Fibroblast of the conjunctiva (primary cell): ENCODE measurements at regions not wholly inside any gene's neighbourhood (a gene's known extent, or its start where the extent isn't known, plus 50 kb on each side); places are given as distances from the start of the nearest gene placed in this dataset.
A peak's percentile ranks its signal among the peaks of the same experiment; 100 is the strongest.

ENCODE experiments used
- DNase-seq: peaks from one replicate; pipeline ENCODE4 v3.0.0-alpha.2; 2010; ENCODE audit warnings: low read depth

DNA sequence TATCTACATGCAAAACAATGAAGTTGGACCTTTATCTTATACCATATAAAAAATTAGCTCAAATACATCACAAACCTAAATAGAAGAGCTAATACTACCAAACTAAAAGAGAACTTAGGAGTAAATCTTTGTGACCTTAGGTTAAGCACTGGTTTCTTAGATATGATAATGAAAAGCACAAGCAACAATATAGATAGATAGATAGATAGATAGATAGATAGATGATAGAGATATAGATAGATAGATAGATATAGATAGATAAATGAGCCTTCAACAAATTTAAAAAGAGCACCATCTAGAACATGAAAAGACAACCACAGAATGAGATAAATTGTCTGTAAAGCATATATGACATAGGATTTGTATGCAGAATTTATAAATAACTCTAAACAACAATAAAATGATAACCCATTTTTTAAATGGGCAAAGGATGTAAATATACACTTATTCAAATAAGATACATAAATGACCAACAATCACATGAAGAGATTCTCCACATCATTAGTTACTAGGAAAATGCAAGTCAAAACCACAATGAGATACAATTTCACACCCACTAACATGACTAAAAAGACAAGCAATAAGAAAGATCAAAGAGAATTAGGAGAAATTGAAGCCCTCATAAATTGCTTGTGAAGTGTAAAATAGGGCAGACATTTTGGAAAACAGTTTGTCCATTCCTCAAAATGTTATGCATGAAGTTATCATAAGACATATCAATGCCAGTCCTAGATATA lies 293.7 kb downstream of the BTG1 start:
- DNase-seq: no peak

DNA sequence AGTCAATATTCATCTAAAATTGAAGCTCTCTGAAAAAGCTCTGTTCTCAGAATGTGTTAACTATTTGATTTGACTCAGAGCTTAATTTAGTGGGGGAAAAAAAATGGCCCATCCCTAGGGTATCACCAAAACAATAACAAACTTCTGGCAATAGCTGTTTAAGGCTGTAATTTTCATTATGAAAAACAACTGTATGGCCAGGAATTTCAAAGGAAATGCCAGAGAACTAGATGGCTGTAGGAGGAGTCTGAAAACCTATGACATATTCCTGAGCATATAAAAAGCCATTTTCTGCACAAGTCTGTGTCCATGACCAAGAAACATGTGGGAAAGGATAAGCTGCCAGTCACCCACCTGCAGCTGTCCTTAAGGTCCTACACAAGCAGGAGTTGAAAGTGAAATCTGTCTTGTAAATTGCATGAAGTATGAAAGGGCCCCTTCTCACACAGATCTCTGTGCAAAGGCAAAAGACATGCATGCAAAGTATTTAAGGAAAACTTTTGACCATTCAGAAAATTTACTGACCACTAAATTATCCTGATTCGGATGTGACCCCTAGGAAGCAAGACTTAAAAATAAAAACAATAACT lies 299.1 kb downstream of the BTG1 start:
- DNase-seq: no peak

DNA sequence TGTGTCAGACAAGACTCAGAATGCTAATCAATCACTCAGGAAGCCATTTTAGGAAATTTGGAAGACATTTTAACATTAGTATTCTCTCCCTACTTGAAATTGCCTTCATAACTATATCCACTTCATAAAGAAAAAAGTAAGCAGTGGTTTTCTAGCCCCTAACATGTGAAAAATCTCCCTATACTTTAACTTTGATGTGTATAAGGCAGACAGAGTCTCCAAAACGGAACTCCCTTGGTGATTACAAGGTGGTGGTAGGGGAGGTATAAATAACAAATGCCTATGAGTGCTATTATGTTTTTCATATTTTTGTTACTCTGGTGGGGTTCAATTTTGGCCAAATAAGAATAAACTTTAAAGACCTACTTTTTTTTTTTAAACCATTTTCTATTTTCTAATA lies 300.3 kb downstream of the BTG1 start:
- DNase-seq: no peak

DNA sequence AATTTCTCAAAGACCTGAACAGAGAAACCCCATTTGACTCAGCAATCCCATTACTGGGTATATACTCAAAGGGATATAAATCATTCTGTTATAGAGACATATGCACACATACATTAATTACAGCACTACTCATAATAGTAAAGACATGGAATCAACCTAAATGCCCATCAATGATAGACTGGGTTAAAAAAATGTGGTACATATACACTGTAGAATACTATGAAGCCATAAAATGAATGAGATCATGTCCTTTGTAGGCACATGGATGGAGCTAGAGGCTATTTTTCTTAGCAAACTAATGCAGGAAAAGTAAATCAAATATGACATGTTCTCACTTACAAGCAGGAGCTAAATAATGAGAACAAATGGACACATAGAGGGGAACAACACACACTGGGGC lies 303.8 kb downstream of the BTG1 start:
- no peak for DNase-seq

DNA sequence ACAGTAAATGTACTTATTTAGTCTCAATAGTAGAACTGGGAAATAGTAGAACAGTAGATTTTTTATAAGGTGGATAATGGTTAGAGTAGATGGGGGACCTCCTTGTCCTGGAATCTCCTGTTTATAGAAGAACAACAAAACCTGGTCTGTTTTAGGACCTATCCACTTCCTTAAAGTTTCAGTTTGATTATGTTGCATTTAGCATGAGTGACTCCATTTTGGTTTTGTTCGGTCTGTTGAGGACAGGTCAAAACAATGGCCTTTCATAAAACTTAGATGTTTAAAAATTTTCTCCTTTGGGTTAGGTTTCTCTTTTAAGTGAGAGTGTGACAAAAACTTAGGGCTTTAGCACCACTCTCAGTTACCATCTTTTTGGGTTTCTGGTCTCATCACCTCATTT lies 308.9 kb downstream of the BTG1 start:
- no peak for DNase-seq

DNA sequence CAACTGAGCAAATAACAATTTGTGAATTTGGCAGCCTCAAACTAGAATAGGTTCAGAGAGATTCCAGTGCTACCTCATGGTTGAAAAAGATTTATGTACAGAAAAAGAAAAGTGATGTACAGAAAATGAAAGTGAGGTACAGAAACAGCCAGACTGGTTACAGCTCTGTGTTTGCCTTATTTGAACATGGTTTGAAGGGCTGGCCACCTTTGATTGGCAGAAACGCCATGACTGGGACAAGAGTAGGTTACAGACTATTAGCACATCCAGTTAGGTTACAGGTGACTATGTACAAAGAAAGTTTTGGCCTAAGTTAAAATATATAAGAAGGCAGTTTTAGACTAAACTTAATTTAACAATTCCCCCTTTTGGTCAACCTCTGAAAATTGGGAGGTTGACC lies 309.4 kb downstream of the BTG1 start:
- DNase-seq: no peak

DNA sequence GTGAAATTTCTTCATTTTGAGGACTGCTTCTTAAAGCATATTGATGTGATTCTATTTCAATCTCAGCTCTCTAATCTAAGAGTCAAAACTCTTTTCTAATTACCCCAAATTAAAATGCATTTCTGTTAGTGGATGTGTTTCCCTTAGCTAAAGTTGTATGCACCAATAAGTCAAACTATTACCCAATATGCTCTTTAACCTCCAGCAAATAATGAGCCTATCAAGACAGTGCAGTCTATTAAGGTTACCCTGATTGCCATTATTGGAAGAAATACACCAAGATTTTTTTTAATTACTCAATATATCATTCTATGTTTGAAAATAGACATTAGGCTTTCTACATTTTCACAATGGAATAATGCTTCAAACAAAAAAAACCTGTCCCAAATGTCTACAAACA lies 310.0 kb downstream of the BTG1 start:
- no peak for DNase-seq

DNA sequence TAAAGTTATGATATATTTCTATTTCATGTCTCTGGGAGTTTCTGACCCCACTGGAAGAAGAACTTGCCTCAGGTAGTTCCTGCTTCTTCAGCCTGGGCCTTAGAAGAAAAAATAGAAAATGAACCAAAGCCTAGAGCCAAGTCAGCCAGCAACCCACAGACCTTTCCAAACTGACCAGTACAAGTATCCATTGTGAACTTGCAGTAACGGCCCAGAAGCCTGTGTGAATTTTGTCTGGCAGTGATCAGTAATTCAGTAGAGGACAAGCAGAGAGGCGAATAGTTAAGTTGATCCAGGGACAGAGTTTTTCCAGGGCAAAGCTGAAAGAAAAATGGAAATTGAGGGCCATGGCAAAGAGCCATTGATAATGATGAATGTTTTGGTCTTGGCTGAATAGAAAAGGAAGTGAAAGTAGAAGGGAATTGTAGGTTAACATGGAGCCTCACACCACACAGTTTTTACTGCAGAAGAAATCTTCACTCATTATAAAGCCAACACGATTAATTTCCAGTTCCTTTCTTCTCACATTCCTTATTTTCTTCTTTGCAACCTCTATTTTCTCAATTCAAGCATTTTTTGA lies 311.8 kb downstream of the BTG1 start:
- no peak for DNase-seq

DNA sequence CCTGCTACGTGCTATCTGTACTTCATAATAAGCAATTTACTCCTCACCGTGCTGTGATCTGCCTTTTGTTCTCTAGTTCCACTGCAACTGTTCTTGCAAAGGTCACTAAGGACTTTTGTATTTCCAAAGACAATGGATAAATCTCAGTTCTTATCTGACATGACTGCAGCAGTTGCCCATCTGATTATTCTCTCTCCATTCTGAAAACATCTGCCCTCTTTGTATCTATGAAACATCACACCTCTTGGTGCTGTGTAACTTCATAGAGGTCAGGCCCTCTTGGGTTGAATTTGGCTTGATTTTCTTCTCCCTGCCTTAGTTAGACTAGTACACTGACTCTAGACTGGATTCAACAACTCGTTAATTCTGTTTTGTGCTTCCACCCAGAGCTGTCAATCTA lies 319.6 kb downstream of the BTG1 start:
- no peak for DNase-seq

DNA sequence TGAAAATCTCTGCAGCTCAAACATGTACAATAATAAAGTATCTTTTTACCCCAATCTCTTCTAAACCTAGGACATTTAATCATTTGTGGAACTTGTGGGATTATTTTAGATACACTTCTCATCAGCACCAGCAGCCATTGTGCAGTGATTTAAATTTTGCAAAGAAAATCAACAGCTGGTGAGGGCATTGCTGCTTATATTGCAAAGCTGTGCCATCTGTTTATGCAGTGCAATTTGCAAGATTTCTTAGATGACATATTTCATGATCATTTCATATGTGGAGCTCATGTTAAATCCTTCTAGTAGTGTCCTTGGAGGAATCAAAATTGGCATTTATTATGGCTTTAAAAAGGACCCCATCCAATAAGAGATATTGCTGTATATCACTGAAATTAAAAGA lies 320.7 kb downstream of the BTG1 start:
- DNase-seq: no peak

DNA sequence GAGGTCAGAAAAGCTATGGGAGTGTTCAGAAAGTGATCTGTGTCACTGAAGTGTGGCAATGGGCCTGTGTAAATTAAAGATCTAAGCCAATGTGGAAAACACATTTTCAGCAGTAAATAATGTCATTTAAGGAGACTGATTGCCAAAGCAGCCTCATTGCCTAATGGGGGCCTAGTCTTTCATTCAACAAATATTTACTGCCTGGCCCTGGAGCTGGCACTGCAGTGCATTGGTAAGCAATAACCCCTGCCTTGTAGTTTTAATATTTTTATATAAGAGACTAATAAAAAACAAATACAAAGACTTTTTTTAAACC lies 326.6 kb downstream of the BTG1 start:
- no peak for DNase-seq

DNA sequence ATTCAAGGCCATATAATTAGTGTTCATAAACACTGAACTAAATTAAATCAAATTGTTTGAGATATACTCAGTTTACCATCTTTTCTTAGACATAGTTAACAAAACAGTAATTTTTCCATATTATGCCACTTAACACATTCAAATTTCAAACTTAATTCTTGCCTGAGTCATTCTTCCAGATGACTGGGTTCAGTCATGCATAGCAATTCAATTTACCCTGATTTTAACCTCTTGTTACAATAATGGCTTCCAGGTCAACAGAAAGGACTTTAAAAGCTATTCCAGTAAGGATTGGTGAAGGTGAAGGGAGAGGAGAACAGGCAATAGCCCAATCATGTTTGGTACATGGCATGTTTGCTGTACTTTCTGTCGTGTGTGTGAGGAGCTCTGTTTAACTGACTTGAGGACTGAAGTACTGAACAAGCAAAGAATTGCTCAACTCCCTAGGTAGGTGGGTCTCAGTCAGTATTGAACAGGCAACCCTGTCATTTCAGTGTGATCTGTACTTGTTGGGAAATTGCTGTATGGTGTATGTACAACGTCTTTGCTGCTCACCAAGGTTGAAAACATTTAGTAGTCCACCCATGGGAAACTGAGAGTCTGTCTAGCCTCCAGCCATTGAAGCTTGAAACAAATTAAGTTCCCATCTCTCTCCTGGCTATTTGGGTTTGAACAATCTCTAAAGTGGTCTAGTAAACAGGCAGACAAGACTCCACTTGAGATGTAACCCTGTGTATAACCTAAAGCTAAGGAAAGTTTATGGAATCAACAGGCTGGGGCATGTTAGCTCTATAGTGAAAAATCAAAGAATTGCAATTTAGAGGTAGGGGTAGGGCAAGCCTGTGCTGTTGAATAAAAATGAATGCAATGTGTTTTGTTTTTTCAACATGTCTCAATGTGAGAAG lies 327.2 kb downstream of the BTG1 start:
- DNase-seq: no peak

DNA sequence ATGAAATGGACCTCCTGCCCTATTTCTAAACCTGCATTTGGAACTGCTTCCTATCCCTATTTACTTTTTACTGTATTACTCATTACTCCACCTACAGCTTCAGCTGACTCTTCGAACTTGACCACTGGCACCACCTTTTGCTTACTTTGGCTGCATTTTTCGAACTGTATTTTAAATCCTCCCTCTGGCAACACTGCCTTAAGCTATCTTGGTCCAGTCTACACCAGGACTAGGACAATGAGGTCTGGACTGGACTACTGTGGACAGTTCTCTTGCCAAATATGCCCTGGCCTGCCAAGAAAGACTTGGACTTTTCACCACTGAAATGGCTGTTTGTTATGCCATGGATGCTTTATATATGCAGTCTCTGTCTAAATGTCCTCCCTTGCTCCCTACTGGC lies 328.1 kb downstream of the BTG1 start:
- DNase-seq: no peak

DNA sequence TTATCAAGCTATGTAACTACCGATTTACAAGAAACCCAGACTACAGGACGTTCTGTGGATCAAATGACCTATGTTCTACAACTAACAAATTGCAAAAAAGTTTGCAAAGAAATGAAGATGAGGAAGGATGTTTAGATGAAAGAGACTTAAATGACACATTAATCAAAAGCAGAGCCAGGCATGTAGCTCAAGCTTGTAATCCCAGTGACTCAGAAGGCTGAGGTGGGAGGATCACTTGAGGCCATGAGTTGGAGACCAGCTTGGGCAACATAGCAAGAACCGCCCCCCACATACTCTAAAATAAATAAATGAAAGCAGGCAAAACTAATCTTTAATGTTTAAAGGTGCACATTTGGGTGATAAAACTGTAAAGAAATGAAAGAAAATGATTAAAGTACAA lies 331.9 kb downstream of the BTG1 start:
- peak; percentile 39 for DNase-seq

DNA sequence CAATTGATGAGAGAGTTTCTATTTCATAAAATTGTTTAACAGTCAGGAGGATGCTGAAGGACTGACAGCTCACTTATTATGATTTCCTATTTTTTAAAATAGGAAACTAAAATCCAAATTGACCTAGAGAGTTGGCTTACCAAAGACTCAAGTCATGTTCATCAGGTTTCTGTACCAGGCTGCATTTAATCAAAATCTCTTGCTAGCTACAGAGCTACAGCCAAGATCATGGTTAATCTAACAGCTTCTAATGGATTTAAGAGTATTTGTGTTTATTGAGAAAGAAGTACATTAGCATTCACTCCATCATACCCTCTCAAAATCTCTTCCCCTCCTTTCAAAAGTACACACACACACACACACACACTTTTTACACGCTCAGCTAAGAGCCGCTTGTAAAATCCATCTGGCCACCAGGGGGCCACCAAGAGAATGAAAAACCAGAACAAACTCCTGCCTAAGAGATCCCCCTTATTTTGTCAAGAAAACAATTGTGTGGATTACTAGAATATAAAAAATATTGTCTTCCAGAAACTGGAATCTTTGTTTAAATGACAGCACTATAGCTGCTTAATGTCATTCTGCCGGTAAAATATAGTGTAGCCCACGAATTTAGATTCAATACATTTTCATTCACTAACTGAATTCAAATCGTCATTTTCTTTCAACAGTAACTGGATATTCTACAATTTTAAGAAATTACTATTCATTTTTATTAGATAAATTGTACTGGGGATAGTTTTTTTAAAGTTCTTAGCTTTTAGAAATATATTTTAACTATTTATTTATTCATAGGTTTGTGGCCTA lies 334.0 kb downstream of the BTG1 start:
- DNase-seq: peak; percentile 47

DNA sequence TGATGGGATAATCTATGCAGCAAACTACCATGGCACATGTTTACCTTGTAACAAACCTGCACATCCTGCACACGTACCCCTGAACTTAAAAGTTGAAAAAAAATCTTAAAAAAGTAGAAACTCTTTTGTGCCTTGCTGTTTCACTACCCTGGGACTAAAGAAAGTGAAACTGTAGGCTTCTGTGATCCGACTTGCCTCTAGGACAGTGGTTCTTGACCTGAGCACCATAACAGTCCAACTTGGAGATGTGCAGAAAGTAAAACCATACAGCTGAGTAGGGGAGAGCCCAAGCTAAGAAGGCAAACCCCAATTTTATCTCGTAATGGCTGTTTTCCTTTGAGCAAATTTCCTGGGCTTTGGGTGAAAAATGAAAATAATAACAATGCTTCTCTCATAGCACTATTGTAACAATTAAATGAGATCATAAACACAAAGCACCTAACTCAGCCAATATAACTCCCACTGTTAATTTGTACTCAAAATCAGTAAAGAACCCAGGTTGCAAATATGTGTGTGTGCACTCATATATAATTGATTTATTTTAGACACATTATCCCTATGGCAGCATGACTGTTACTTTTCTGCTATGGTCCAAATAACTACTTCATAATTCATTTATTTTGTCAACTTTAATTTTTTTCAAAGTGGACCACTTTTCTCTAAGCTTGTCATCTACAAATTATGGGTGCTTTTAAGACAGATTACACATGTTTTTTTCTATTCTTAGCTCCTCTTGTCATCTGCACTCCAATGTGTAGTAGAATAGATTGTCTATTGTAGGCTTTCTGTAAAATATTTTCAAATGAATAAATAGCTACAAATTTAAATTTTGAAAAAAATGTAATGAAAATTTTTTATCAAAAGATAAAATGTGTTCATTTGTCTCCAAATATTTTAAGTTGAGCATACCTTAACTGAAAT lies 334.9 kb downstream of the BTG1 start:
- DNase-seq: no peak

DNA sequence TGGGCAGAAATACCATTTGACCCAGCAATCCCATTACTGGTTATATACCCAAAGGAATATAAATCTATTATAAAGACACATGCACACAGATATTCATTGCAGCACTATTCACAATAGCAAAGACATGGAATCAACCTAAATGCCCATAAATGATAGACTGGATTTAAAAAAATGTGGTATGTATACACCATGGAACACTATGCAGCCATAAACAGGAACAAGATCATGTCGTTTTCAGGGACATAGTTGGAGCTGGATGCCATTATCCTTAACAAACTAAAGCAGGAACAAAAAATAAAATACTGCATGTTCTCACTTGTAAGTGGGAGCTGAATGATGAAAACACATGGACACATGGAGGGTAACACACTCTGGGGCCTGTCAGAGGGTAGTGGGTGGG lies 335.6 kb downstream of the BTG1 start:
- no peak for DNase-seq

DNA sequence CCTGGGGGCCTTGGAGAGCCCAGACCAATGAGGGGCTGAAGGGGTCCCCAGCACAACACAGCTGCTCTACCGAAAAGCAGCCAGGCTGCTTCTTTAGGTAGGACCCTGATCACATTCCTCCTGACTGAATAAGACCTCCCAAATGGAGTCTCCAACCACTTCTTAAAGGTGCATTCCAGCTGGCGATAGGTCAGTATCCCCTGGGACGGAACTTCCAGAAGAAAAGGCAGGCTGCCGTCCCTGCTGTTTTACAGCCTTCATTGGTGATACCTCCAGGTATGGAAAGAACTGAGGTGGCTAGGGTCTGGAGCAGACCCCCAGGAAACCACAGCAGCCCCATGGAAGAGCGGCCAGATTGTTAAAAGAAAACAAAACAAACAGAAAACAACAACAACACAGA lies 340.6 kb downstream of the BTG1 start:
- DNase-seq: no peak

DNA sequence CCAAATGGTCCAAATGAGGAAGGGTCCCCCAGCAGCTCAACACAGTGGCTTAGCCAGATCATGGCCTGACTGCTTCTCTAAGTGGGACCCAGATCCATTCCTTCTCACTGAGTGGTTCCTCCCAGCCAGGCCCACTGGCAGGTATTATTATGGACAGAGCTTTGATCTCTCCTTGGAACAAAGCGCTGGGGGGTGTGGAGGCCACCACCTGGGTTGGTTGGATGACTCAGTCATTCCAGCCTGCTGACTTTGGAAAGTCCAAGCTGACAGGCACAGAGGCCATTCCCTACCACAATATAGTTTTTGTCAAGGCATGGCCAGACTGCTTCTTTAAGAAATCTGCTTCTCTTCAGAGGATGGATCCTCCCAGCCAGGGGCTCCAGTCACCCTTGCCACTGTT lies 341.1 kb downstream of the BTG1 start:
- no peak for DNase-seq

DNA sequence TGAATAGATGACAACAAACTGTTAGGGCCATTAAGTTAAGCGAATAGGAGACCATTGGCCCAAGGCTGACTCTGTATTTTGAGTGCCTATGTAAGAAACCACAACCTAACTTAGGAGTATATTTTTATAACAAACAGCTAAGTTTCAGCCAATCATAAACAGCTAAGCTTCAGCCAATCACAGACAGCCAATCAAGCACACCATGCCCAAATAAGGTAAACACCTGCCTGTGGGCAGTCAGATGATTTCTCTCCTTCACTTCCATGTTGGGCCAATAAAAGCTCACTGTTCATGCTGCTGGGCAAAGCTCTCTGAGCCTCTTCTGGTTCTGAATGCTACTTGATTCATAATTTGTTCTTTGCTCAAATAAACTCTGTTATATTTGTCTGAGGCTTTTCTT lies 344.6 kb downstream of the BTG1 start:
- no peak for DNase-seq

DNA sequence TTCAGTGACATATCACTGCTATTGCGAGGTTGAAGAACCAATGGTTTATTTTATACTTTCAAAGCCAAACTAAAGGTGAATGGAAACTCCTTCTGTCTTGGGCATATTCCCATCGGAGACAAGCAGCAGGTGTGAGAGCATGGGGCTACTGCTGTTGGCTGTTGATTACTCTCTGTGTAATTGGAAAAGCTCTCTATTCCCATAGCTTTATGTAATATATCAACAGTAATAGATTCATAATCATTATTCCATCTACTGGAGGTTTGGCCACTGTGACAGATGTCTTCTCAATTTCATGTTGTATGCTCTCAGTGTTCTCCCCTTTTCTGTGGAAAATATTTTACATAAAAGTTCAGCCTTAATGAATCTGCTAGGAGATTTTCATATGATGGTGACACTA lies 352.0 kb downstream of the BTG1 start:
- DNase-seq: no peak
